MG63 (cell line): ENCODE measurements at regions not wholly inside any gene's neighbourhood (a gene's known extent, or its start where the extent isn't known, plus 50 kb on each side); places are given as distances from the start of the nearest gene placed in this dataset.
"Not testable (repeated sequence)": the region's sequence is repeated elsewhere in the genome, so short reads cannot be mapped to it uniquely, and the experiment has no call there.

Experiments
- DNase-seq: peaks from one replicate; pipeline ENCODE4 v3.0.0-alpha.2; 2020
- H3K27me3 ChIP-seq: fragments of 250-450 bp; sonication (Bioruptor Pico); 2 replicates; pipeline ENCODE4 v1.5.1; 2020; ENCODE audit warnings: mild to moderate bottlenecking, moderate library complexity
- H3K36me3 ChIP-seq: fragments of 250-450 bp; sonication (Bioruptor Pico); 2 replicates; pipeline ENCODE4 v1.5.1; 2020; ENCODE audit warnings: mild to moderate bottlenecking, moderate library complexity
- H3K4me3 ChIP-seq: fragments of 250-450 bp; sonication (Bioruptor Pico); 2 replicates; pipeline ENCODE4 v1.5.1; 2020; ENCODE audit warnings: mild to moderate bottlenecking, moderate library complexity
- H3K9me3 ChIP-seq: fragments of 250-450 bp; sonication (Bioruptor Pico); 2 replicates; pipeline ENCODE4 v1.5.1; 2020; ENCODE audit warnings: mild to moderate bottlenecking, moderate library complexity

- H3K36me3 ChIP-seq, H3K4me3 ChIP-seq, H3K9me3 ChIP-seq, DNase-seq, H3K27me3 ChIP-seq: not testable (repeated sequence)
Observed at GRCh38 chr5:44756097-44756496, 52.6 kb upstream of the MRPS30 start.

- H3K4me3 ChIP-seq, result no peak overlapping the region
- no peaks in the 10 kb centered on the region for H3K36me3 ChIP-seq
- no peaks in the 10 kb centered on the region for H3K9me3 ChIP-seq
- no peak for DNase-seq
- no peaks in the 10 kb centered on the region for H3K27me3 ChIP-seq
Observed at GRCh38 chr5:44747396-44747795, 61.4 kb upstream of the MRPS30 start.

- Histone ChIP-seq H3K27me3 (no peaks in the 10 kb centered on the region), H3K4me3 (no peak overlapping the region), H3K9me3 (no peaks in the 10 kb centered on the region), H3K36me3 (no peaks in the 10 kb centered on the region)
- no peak for DNase-seq
Observed at GRCh38 chr5:44740660-44741059, 68.1 kb upstream of the MRPS30 start.

- no peak for DNase-seq
- Histone ChIP-seq H3K27me3 (no peaks in the 10 kb centered on the region), H3K9me3 (no peaks in the 10 kb centered on the region), H3K4me3 (no peak overlapping the region), H3K36me3 (no peaks in the 10 kb centered on the region)
Observed at GRCh38 chr5:44729536-44729935, 79.2 kb upstream of the MRPS30 start.

- Histone ChIP-seq H3K4me3 (no peak overlapping the region), H3K27me3 (no peaks in the 10 kb centered on the region), H3K9me3 (no peaks in the 10 kb centered on the region), H3K36me3 (no peaks in the 10 kb centered on the region)
- no peak for DNase-seq
Observed at GRCh38 chr5:44727100-44727499, 81.6 kb upstream of the MRPS30 start.

GRCh38 chr5:44719856-44720255 lies 88.9 kb upstream of the MRPS30 start:
- DNase-seq, result no peak
- Histone ChIP-seq H3K4me3 (no peak overlapping the region), H3K36me3 (no peaks in the 10 kb centered on the region), H3K27me3 (no peaks in the 10 kb centered on the region), H3K9me3 (no peaks in the 10 kb centered on the region)

GRCh38 chr5:44714871-44715561 lies 93.7 kb upstream of the MRPS30 start:
- Histone ChIP-seq H3K4me3 (no peak overlapping the region), H3K36me3 (no peaks in the 10 kb centered on the region), H3K27me3 (no peaks in the 10 kb centered on the region), H3K9me3 (no peaks in the 10 kb centered on the region)
- DNase-seq, result peak; percentile 2

- no peaks in the 10 kb centered on the region for H3K36me3 ChIP-seq
- H3K27me3 ChIP-seq, result no peaks in the 10 kb centered on the region
- no peaks in the 10 kb centered on the region for H3K9me3 ChIP-seq
- H3K4me3 ChIP-seq, result no peak overlapping the region
- peak; percentile 28 for DNase-seq
Observed at GRCh38 chr5:44713446-44713845, 95.3 kb upstream of the MRPS30 start.

GRCh38 chr5:44711901-44712300 lies 96.8 kb upstream of the MRPS30 start:
- H3K4me3 ChIP-seq, result no peak overlapping the region
- no peak for DNase-seq

GRCh38 chr5:44708602-44709001 lies 100.1 kb upstream of the MRPS30 start:
- H3K4me3 ChIP-seq, result no peak overlapping the region
- no peaks in the 10 kb centered on the region for H3K9me3 ChIP-seq
- peak; percentile 61 for DNase-seq
- H3K36me3 ChIP-seq, result no peaks in the 10 kb centered on the region
- H3K27me3 ChIP-seq, result no peaks in the 10 kb centered on the region

More at GRCh38 chr5:44711901-44712300, 96.8 kb upstream of the MRPS30 start:
- no peaks in the 10 kb centered on the region for H3K36me3 ChIP-seq
- no peaks in the 10 kb centered on the region for H3K27me3 ChIP-seq
- H3K9me3 ChIP-seq, result no peaks in the 10 kb centered on the region

GRCh38 chr5:44707721-44708120 lies 101.0 kb upstream of the MRPS30 start:
- Histone ChIP-seq H3K27me3 (no peaks in the 10 kb centered on the region), H3K36me3 (no peaks in the 10 kb centered on the region), H3K4me3 (no peak overlapping the region), H3K9me3 (no peaks in the 10 kb centered on the region)
- no peak for DNase-seq

- H3K4me3 ChIP-seq, result no peak overlapping the region
- no peaks in the 10 kb centered on the region for H3K9me3 ChIP-seq
- no peaks in the 10 kb centered on the region for H3K36me3 ChIP-seq
- no peak for DNase-seq
- H3K27me3 ChIP-seq, result no peaks in the 10 kb centered on the region
Observed at GRCh38 chr5:44697025-44697424, 111.7 kb upstream of the MRPS30 start.

GRCh38 chr5:44695259-44695658 lies 113.5 kb upstream of the MRPS30 start:
- Histone ChIP-seq H3K9me3 (no peaks in the 10 kb centered on the region), H3K4me3 (no peak overlapping the region), H3K36me3 (no peaks in the 10 kb centered on the region), H3K27me3 (no peaks in the 10 kb centered on the region)
- no peak for DNase-seq

- Histone ChIP-seq H3K36me3 (no peaks in the 10 kb centered on the region), H3K27me3 (no peaks in the 10 kb centered on the region)
- DNase-seq, result no peak
Observed at GRCh38 chr5:44691802-44692201, 116.9 kb upstream of the MRPS30 start.

GRCh38 chr5:44681906-44682305 lies 126.8 kb upstream of the MRPS30 start:
- Histone ChIP-seq H3K36me3 (no peaks in the 10 kb centered on the region), H3K27me3 (no peaks in the 10 kb centered on the region), H3K9me3 (no peaks in the 10 kb centered on the region), H3K4me3 (no peak overlapping the region)
- DNase-seq, result no peak

More at GRCh38 chr5:44691802-44692201, 116.9 kb upstream of the MRPS30 start:
- no peaks in the 10 kb centered on the region for H3K9me3 ChIP-seq
- no peak overlapping the region for H3K4me3 ChIP-seq

GRCh38 chr5:44679214-44679613 lies 129.5 kb upstream of the MRPS30 start:
- no peaks in the 10 kb centered on the region for H3K9me3 ChIP-seq
- no peaks in the 10 kb centered on the region for H3K27me3 ChIP-seq
- DNase-seq, result no peak
- no peaks in the 10 kb centered on the region for H3K36me3 ChIP-seq
- no peak overlapping the region for H3K4me3 ChIP-seq

- H3K4me3 ChIP-seq, result no peak overlapping the region
- DNase-seq, result no peak
- no peaks in the 10 kb centered on the region for H3K27me3 ChIP-seq
- no peaks in the 10 kb centered on the region for H3K36me3 ChIP-seq
- peaks cover 2% of the 10 kb centered on the region; the same call in 1 of the 2 replicates for H3K9me3 ChIP-seq
Observed at GRCh38 chr5:44675296-44675695, 133.5 kb upstream of the MRPS30 start.

- peaks cover 2% of the 10 kb centered on the region; the same call in 1 of the 2 replicates for H3K9me3 ChIP-seq
- H3K36me3 ChIP-seq, result no peaks in the 10 kb centered on the region
- DNase-seq, result no peak
Observed at GRCh38 chr5:44674461-44674860, 134.3 kb upstream of the MRPS30 start.

More at GRCh38 chr5:44674461-44674860, 134.3 kb upstream of the MRPS30 start:
- no peak overlapping the region for H3K4me3 ChIP-seq
- H3K27me3 ChIP-seq, result no peaks in the 10 kb centered on the region
